Adrenal gland (tissue), 9 donors: ENCODE measurements at regions not wholly inside any gene's neighbourhood (a gene's known extent, or its start where the extent isn't known, plus 50 kb on each side); places are given as distances from the start of the nearest gene placed in this dataset.

Experiments used
- DNase-seq, 7 donors: peaks; one replicate each; pipeline ENCODE4 v3.0.0-alpha.2; 2019 to 2020
- H3K27ac ChIP-seq, 5 donors: fragments of 200-600 bp; sonication (generic) in 4 of 5; 1 replicate in 3 of 5; 2 replicates in 2 of 5; pipeline versions ENCODE4 v1.5.1 to v1.8.0; 2016 to 2020; ENCODE audit warnings: mild to moderate bottlenecking in 1 of 5
- H3K27me3 ChIP-seq: fragments of 200-600 bp; 2 replicates; pipeline ENCODE4 v1.8.0; 2021
- H3K36me3 ChIP-seq, 2 donors: fragments of 200-600 bp; replicated peaks in 1 of 2; 1 replicate in 1 of 2; 2 replicates in 1 of 2; pipeline versions ENCODE4 v1.5.1 to v1.8.0; 2018 to 2022
- H3K4me1 ChIP-seq, 2 donors: fragments of 200-600 bp; replicated peaks in 1 of 2; 1 replicate in 1 of 2; 2 replicates in 1 of 2; pipeline versions ENCODE4 v1.5.1 to v1.8.0; 2018 to 2021
- H3K4me3 ChIP-seq, 4 donors: fragments of 200-600 bp; sonication (generic) in 3 of 4; one replicate each; pipeline ENCODE4 v1.5.1; 2016 to 2018
- H3K9me3 ChIP-seq, 3 donors: fragments of 200-600 bp; sonication (generic) in 1 of 3; replicated peaks in 1 of 3; 1 replicate in 2 of 3; 2 replicates in 1 of 3; pipeline versions ENCODE4 v1.5.1 to v1.8.0; 2016 to 2021
- POLR2A ChIP-seq, 2 donors: fragments of 450-650 bp; IDR thresholded peaks; one replicate each; pipeline ENCODE4 v1.6.1; 2017; ENCODE audit warnings: antibody characterized with exemption in 2 of 2, mild to moderate bottlenecking in 2 of 2, moderate library complexity in 1 of 2
- WGBS, 4 donors: extraction: QIAGEN DNeasy Blood & Tissue Kit in 2 of 4; methylation state at CpG; one replicate each; pipeline versions ENCODE4 v1.1.5 to v1.1.7; 2013 to 2017; 5-methylcytosine and 5-hydroxymethylcytosine counted together
- intact Hi-C, 2 donors: fragments of 100-400 bp; cut with DNase I; formaldehyde crosslinking; loops; one replicate each; pipeline versions ENCODE4 v1.14.1 to v1.15.0; 2022 to 2023
- TF ChIP-seq, protein P1 (sequence below), 6 experiments: fragments of 450-650 bp in 4 of 6; fragments of 200-600 bp in 2 of 6; sonication (generic) in 1 of 6; IDR thresholded peaks; 1 replicate in 5 of 6; 2 replicates in 1 of 6; pipeline versions ENCODE4 v1.5.1 to v1.8.0; 2016 to 2021; ENCODE audit warnings: antibody characterized with exemption in 6 of 6, mild to moderate bottlenecking in 2 of 6, moderate library complexity in 1 of 6
- donor health status: healthy with polysubstance abuse.
- donor health status: Bipolar disorder and iron deficiency.
- donor health status: DM: yes; HTN: yes; CAD: no.
- donor health status: DM: no; HTN: no; CAD: no.
- donor health status: DM: no; HTN: no; CAD: no.

DNA sequence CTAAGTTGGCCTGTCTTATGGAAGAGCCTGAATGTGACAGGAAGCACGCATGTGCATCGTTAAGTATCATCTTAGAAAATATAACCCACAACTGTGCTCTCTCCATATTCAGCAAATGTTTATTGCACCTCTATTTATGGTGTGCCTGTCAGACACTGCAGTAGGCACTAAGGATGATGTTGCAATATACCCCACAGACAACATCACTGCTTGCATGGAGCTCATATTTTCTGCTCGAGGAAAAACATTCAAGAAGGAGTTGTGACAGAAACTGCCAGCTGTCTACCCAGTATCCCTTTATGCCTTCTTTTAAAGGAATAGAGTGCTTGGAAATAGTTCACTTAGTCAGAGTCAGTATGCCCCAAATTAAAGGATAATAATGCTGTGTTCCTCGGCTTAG is 132.3 kb upstream of the RBFOX1 start:
- Histone ChIP-seq H3K27ac (no peak overlapping the region), H3K36me3 (no peaks in the 10 kb centered on the region), H3K4me3 (no peak overlapping the region), H3K9me3 (no peaks in the 10 kb centered on the region), H3K27me3 (no peaks in the 10 kb centered on the region), H3K4me1 (no peaks in the 10 kb centered on the region)
- DNase-seq = no peak
- TF ChIP-seq POLR2A (IDR thresholded peaks at IDR 0.05) = no peak
- TF ChIP-seq, protein P1, sequence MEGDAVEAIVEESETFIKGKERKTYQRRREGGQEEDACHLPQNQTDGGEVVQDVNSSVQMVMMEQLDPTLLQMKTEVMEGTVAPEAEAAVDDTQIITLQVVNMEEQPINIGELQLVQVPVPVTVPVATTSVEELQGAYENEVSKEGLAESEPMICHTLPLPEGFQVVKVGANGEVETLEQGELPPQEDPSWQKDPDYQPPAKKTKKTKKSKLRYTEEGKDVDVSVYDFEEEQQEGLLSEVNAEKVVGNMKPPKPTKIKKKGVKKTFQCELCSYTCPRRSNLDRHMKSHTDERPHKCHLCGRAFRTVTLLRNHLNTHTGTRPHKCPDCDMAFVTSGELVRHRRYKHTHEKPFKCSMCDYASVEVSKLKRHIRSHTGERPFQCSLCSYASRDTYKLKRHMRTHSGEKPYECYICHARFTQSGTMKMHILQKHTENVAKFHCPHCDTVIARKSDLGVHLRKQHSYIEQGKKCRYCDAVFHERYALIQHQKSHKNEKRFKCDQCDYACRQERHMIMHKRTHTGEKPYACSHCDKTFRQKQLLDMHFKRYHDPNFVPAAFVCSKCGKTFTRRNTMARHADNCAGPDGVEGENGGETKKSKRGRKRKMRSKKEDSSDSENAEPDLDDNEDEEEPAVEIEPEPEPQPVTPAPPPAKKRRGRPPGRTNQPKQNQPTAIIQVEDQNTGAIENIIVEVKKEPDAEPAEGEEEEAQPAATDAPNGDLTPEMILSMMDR (IDR thresholded peaks at IDR 0.05) = no peak
- intact Hi-C loops = no loop called here
- 38 to 71% (median 66%) methylated on average over 4 of the region's 4 CpGs for WGBS, 4 donors

DNA sequence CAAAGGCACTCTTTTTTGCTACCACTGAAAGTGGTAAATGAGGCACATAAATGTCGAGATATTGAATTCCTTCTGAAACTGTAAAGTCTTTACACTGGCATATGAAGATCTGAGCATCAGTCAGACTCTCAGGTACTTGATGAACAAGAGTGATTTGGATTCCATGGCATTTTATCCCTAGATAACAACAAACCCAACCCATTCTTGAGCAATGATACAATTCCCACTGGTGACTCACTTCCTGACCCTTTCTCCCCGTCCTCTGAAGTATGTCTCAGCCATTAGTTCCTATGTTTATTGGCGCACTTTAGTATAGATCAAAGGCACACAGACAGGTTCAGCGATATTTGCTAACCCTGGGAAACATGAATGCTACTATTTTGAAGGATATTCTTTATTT is 147.0 kb upstream of the RBFOX1 start:
- H3K27me3 ChIP-seq = no peaks in the 10 kb centered on the region
- intact Hi-C loops = no loop called here
- H3K27ac ChIP-seq = no peak overlapping the region
- DNase-seq = no peak
- no peaks in the 10 kb centered on the region for H3K36me3 ChIP-seq
- TF ChIP-seq, protein P1 (IDR thresholded peaks at IDR 0.05) = no peak
- TF ChIP-seq POLR2A (IDR thresholded peaks at IDR 0.05) = no peak
- H3K4me3 ChIP-seq = no peak overlapping the region
- WGBS, 4 donors = 55 to 67% (median 61%) methylated on average over 4 of the region's 4 CpGs
- no peaks in the 10 kb centered on the region for H3K9me3 ChIP-seq
- no peaks in the 10 kb centered on the region for H3K4me1 ChIP-seq

DNA sequence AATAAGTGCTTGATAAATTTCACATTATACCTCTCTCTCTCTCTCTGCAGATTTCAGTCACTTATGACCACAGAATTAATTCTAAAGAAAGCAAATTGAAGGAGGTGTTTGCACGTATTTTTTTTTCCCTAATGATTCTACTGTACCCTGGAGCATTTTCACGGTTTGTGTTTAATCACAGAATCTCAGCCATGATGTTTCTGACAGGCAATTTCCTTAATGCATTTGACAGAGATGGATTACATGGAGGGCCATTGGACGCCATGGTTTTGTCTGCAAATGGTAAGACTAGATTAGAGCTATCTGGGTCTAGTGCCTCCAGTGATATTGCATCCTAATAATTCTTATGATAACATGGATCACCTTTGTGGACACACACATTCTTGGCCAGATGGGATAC is 147.5 kb upstream of the RBFOX1 start:
- Histone ChIP-seq H3K27ac (no peak overlapping the region), H3K4me3 (no peak overlapping the region), H3K4me1 (no peaks in the 10 kb centered on the region), H3K27me3 (no peaks in the 10 kb centered on the region), H3K36me3 (no peaks in the 10 kb centered on the region), H3K9me3 (no peaks in the 10 kb centered on the region)
- no peak for TF ChIP-seq POLR2A (IDR thresholded peaks at IDR 0.05)
- TF ChIP-seq, protein P1 (IDR thresholded peaks at IDR 0.05) = no peak
- DNase-seq = no peak
- intact Hi-C loops = no loop called here
- WGBS, 4 donors = 50 to 60% (median 52%) methylated on average over 3 of the region's 3 CpGs

DNA sequence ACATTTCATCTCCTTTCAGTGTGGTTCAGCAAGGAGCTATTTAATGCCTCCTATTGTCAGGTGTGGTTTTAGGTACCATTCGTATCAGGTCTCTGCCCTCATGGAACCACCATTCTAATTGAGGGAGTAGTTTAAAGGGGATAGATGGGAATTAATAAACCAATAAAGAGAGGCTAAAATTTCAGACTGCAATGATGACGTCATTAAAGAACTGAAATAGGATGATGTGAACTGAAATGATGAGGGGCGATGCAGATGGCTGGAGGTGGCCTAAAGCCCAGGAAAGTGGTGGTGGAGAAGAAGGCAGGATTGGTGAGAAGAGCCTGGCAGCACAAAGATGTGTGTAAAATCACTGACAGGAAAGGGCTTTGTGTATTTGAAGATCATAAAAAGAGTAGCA is 148.9 kb upstream of the RBFOX1 start:
- no peak for DNase-seq
- no peak overlapping the region for H3K4me3 ChIP-seq
- no peaks in the 10 kb centered on the region for H3K27me3 ChIP-seq
- no peak overlapping the region for H3K27ac ChIP-seq
- TF ChIP-seq, protein P1 (IDR thresholded peaks at IDR 0.05) = no peak
- TF ChIP-seq POLR2A (IDR thresholded peaks at IDR 0.05) = no peak
- no peaks in the 10 kb centered on the region for H3K9me3 ChIP-seq
- 45 to 77% (median 62%) methylated on average over 3 of the region's 3 CpGs for WGBS, 4 donors
- H3K36me3 ChIP-seq = no peaks in the 10 kb centered on the region
- H3K4me1 ChIP-seq = no peaks in the 10 kb centered on the region
- intact Hi-C loops = no loop called here
